NT2/D1 (cell line): ENCODE measurements at regions not wholly inside any gene's neighbourhood (a gene's known extent, or its start where the extent isn't known, plus 50 kb on each side); places are given as distances from the start of the nearest gene placed in this dataset.

Experiments used
- YY1 ChIP-seq: IDR thresholded peaks from 2 replicates; pipeline ENCODE4 v1.6.1; 2011; ENCODE audit not compliant: insufficient read length, insufficient read depth
- ZNF274 ChIP-seq: IDR thresholded peaks from 2 replicates; pipeline ENCODE4 v1.6.1; 2011; ENCODE audit warnings: mild to moderate bottlenecking, low read depth, low read length

GRCh38 chr11:97009613-97010012 lies 619.8 kb downstream of the JRKL start:
- no peak for TF ChIP-seq YY1
- no peak for TF ChIP-seq ZNF274
